Right lobe of liver (tissue), 6 donors: ENCODE measurements at regions not wholly inside any gene's neighbourhood (a gene's known extent, or its start where the extent isn't known, plus 50 kb on each side); places are given as distances from the start of the nearest gene placed in this dataset.
"Not testable (repeated sequence)": the region's sequence is repeated elsewhere in the genome, so short reads cannot be mapped to it uniquely, and the experiment has no call there.

Experiments used
- ATAC-seq, 4 donors: fragments of 200-7000 bp; cut with Tn5 transposase; one replicate each; pipeline ENCODE4 v1.9.1; 2020; ENCODE audit warnings: mild to moderate bottlenecking in 4 of 4, moderate library complexity in 4 of 4
- DNase-seq, 3 donors: peaks; one replicate each; pipeline ENCODE4 v3.0.0-alpha.2; 2020
- H3K27ac ChIP-seq, 3 donors: fragments of 200-600 bp; one replicate each; pipeline ENCODE4 v1.8.0; 2022
- H3K27me3 ChIP-seq, 2 donors: fragments of 200-600 bp; one replicate each; pipeline ENCODE4 v1.8.0; 2022
- H3K36me3 ChIP-seq, 4 donors: fragments of 200-600 bp; sonication (generic) in 1 of 4; one replicate each; pipeline versions ENCODE4 v1.5.1 to v1.8.0; 2017 to 2022; ENCODE audit warnings: control low read depth in 1 of 4
- H3K4me1 ChIP-seq, 4 donors: fragments of 200-600 bp; sonication (generic) in 1 of 4; one replicate each; pipeline versions ENCODE4 v1.5.1 to v1.8.0; 2017 to 2022; ENCODE audit warnings: control low read depth in 1 of 4
- H3K4me3 ChIP-seq, 3 donors: fragments of 200-600 bp; one replicate each; pipeline ENCODE4 v1.8.0; 2022
- H3K9me3 ChIP-seq, 4 donors: fragments of 200-600 bp; sonication (generic) in 1 of 4; one replicate each; pipeline versions ENCODE4 v1.5.1 to v1.8.0; 2017 to 2022; ENCODE audit warnings: control low read depth in 1 of 4
- CTCF ChIP-seq, 4 donors: fragments of 200-600 bp in 3 of 4; fragments of 450-650 bp in 1 of 4; IDR thresholded peaks; one replicate each; pipeline versions ENCODE4 v1.5.1 to v1.8.0; 2016 to 2022; ENCODE audit warnings: antibody characterized with exemption in 4 of 4, mild to moderate bottlenecking in 2 of 4
- POLR2A ChIP-seq: fragments of 450-650 bp; IDR thresholded peaks from one replicate; pipeline ENCODE4 v1.6.1; 2017; ENCODE audit warnings: antibody characterized with exemption, mild to moderate bottlenecking
- WGBS: methylation state at CpG from one replicate; pipeline ENCODE4 v1.1.6; 2018; ENCODE audit warnings: low coverage, low lambda C conversion rate; ENCODE audit not compliant: insufficient coverage; ENCODE audit errors: missing lambda C conversion rate; 5-methylcytosine and 5-hydroxymethylcytosine counted together
- intact Hi-C, 2 donors: fragments of 100-400 bp; cut with DNase I; formaldehyde crosslinking; loops; one replicate each; pipeline versions ENCODE4 v1.11.2 to v1.14.1; 2022
- donor health status: DM: no; HTN: yes; CAD: no.
- donor health status: DM: no; HTN: no; CAD: no.
- donor health status: DM: no; HTN: no; CAD: no.
- donor health status: DM: no; HTN: yes; CAD: no.
- donor health status: DM: no; HTN: yes; CAD: no.

DNA sequence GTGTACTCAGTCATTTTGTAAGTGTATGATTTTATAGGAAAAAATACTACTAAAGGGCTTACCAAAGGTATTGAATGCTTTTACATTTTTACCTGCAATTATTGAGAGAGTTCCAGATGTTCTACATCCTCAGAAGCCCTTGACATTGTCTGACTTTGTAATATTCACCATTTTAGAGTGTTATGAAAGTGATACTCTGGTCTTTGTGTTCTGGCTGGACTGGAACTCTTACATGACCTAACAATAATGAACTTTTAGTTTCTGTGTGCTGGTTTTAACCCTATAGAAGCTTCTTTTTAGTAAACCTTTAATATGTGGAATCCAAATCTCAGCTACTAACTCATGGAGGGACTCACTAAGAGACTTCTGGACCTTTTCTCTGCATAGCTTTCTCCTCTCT, 478.8 kb upstream of the SPANXN1 start:
- Histone ChIP-seq H3K27me3 (peaks cover 0 to 3% of the 10 kb centered on the region in 2 donors), H3K36me3 (no peaks in the 10 kb centered on the region), H3K4me3 (no peak overlapping the region), H3K4me1 (no peaks in the 10 kb centered on the region), H3K27ac (no peak overlapping the region), H3K9me3 (no peaks in the 10 kb centered on the region)
- intact Hi-C loops: no loop called here
- TF ChIP-seq CTCF (IDR thresholded peaks at IDR 0.05): no peak
- no peak for TF ChIP-seq POLR2A
- DNase-seq (no peak), ATAC-seq (no peak)

DNA sequence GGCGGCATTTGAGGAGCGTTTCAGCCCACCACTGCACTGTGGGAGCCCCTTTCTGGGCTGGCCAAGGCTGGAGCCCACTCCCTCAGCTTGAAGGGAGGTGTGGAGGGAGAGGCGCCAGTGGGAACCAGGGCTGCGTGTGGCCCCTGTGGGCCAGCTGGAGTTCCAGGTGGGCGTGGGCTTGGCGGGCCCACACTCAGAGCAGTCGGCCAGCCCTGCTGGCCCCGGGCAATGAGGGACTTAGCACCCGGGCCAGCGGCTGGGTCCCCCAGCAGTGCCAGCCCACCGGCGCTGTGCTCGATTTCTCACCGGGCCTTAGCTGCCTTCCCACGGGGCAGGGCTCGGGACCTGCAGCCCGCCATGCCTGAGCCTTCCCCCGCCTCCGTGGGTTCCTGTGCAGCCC, 463.8 kb upstream of the SPANXN1 start:
- DNase-seq, H3K4me3 ChIP-seq, H3K27me3 ChIP-seq, H3K27ac ChIP-seq, H3K36me3 ChIP-seq, ATAC-seq, H3K9me3 ChIP-seq, H3K4me1 ChIP-seq, intact Hi-C loops: not testable (repeated sequence)
- 83% methylated on average over 2 of the region's 19 CpGs for WGBS

DNA sequence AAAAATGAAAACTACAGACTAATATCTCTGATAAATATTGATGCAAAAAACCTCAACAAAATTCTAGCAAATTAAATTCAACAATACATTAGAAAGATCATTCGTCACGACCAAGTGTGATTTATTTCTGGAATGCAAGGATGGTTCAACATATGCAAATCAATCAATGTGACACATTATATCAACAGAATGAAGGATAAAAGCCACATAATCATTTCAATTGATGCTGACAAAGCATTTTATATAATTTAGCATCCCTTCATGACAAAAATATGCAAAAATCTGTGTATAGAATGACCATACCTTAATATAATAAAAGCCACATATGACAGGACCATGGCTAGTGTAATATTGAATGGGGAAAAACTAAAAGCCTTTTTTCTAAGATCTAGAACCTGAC, 457.2 kb upstream of the SPANXN1 start:
- Histone ChIP-seq H3K27me3 (no peaks in the 10 kb centered on the region), H3K9me3 (peaks cover 0 to 9% (median 0%) of the 10 kb centered on the region in 4 donors), H3K4me1 (no peaks in the 10 kb centered on the region), H3K27ac (no peak overlapping the region), H3K36me3 (no peaks in the 10 kb centered on the region), H3K4me3 (no peak overlapping the region)
- 65% methylated on average over 2 of the region's 2 CpGs for WGBS
- TF ChIP-seq POLR2A (no peak), CTCF (IDR thresholded peaks at IDR 0.05) (no peak)
- ATAC-seq (no peak), DNase-seq (no peak)
- intact Hi-C loops: no loop called here

DNA sequence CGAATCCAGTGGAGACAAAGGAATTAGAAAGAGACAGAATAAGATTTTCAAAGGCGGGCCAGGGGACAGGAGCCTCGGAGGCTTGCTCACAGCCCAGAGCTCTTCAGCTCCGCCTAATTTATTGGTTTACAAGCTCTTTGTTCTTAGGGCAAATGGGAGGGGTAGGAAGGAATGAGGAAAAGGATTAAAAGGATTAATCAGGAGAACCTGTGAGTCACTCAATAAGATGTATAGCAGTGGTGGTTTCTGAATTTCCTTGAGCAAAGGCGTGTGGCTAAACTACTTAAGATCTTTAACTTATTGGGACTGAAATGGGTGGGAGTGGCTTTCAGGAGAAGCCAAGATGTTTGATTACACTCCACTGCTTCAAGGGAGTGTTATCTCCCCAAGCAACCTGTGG, 456.0 kb upstream of the SPANXN1 start:
- Histone ChIP-seq H3K36me3 (no peaks in the 10 kb centered on the region), H3K4me3 (no peak overlapping the region), H3K9me3 (peaks cover 0 to 9% (median 0%) of the 10 kb centered on the region in 4 donors), H3K27ac (no peak overlapping the region), H3K4me1 (no peaks in the 10 kb centered on the region), H3K27me3 (no peaks in the 10 kb centered on the region)
- no peak for DNase-seq
- intact Hi-C loops: no loop called here
- no peak for ATAC-seq
- 41% methylated on average over 5 of the region's 5 CpGs for WGBS
- TF ChIP-seq CTCF (IDR thresholded peaks at IDR 0.05) (no peak), POLR2A (no peak)

DNA sequence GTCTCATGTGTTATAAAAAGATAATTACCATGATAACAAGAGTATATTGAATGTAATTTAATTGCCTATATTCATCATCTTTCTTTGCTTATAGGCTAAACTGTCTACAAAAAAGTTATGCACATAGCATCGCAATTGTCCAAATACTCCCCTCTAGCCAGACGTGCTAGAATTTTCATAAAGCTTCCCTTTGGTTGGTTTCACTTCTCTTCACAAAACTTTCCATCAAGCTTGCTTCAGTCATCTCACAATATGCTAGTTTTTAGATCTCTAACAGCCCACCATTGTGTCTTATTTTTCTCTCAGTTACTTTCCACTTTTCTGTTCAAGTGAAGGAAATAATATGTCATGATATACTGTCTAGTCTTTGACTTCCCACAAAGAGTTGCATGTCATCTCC, 448.3 kb upstream of the SPANXN1 start:
- no peaks in the 10 kb centered on the region for H3K36me3 ChIP-seq
- TF ChIP-seq CTCF (IDR thresholded peaks at IDR 0.05) (no peak), POLR2A (no peak)
- no peak overlapping the region for H3K4me3 ChIP-seq
- H3K4me1 ChIP-seq: no peaks in the 10 kb centered on the region
- 56% methylated on average over 2 of the region's 2 CpGs for WGBS
- ATAC-seq: no peak
- no peak for DNase-seq
- no peaks in the 10 kb centered on the region for H3K9me3 ChIP-seq
- intact Hi-C loops: no loop called here
- H3K27me3 ChIP-seq: no peaks in the 10 kb centered on the region
- no peak overlapping the region for H3K27ac ChIP-seq
